Astrocyte (in vitro differentiated cells and primary cell): ENCODE measurements at regions not wholly inside any gene's neighbourhood (a gene's known extent, or its start where the extent isn't known, plus 50 kb on each side); places are given as distances from the start of the nearest gene placed in this dataset.

Source experiments
- DNase-seq: peaks from one replicate; pipeline ENCODE4 v3.0.0-alpha.2; 2010; ENCODE audit warnings: low read depth
- FAIRE-seq: peaks from 2 replicates; lab custom pipeline; 2011; peaks lifted over from hg19 to GRCh38; lab: Jason Lieb, UNC
- H2AFZ ChIP-seq: 2 replicates; pipeline ENCODE4 v1.6.0; 2012; ENCODE audit warnings: low read depth, low read length, inconsistent platforms
- H3K27ac ChIP-seq: 2 replicates; pipeline ENCODE4 v1.5.1; 2011; ENCODE audit warnings: low read depth, low read length, inconsistent platforms
- H3K27me3 ChIP-seq: 2 replicates; pipeline ENCODE4 v1.6.0; 2011; ENCODE audit warnings: low read length, inconsistent platforms; ENCODE audit not compliant: insufficient read depth
- H3K36me3 ChIP-seq: 2 replicates; pipeline ENCODE4 v1.5.1; 2011; ENCODE audit warnings: low read length, inconsistent platforms; ENCODE audit not compliant: insufficient read depth
- H3K4me1 ChIP-seq: 2 replicates; pipeline ENCODE4 v1.5.1; 2011; ENCODE audit warnings: low read length, inconsistent platforms; ENCODE audit not compliant: insufficient read depth
- H3K4me2 ChIP-seq: 2 replicates; pipeline ENCODE4 v1.6.0; 2012; ENCODE audit warnings: low read length, inconsistent platforms
- H3K4me3 ChIP-seq: 2 replicates; pipeline ENCODE4 v1.5.1; 2011; ENCODE audit warnings: low read depth, mild to moderate bottlenecking, low read length, inconsistent platforms; ENCODE audit not compliant: insufficient read depth
- H3K79me2 ChIP-seq: 2 replicates; pipeline ENCODE4 v1.6.0; 2012; ENCODE audit warnings: mild to moderate bottlenecking, low read length, inconsistent platforms; ENCODE audit not compliant: insufficient read depth
- H3K9ac ChIP-seq: 2 replicates; pipeline ENCODE4 v1.6.0; 2012; ENCODE audit warnings: mild to moderate bottlenecking, low read length, inconsistent platforms
- H3K9me3 ChIP-seq: 2 replicates; pipeline ENCODE4 v1.5.1; 2012; ENCODE audit warnings: low read depth, mild to moderate bottlenecking, low read length, inconsistent platforms; ENCODE audit not compliant: insufficient read depth
- H4K20me1 ChIP-seq: 2 replicates; pipeline ENCODE4 v1.6.0; 2012; ENCODE audit warnings: low read length, inconsistent platforms; ENCODE audit not compliant: insufficient read depth
- H3K27ac Mint-ChIP-seq: one replicate; pipeline ENCODE4 v1.8.0; 2021; ENCODE audit warnings: mild to moderate bottlenecking, mixed read lengths; ENCODE audit not compliant: unreplicated experiment
- H3K27me3 Mint-ChIP-seq: one replicate; pipeline ENCODE4 v1.8.0; 2021; ENCODE audit warnings: low read depth, mixed read lengths; ENCODE audit not compliant: unreplicated experiment
- H3K36me3 Mint-ChIP-seq: one replicate; pipeline ENCODE4 v1.8.0; 2021; ENCODE audit warnings: low read depth, mixed read lengths; ENCODE audit not compliant: unreplicated experiment
- H3K4me1 Mint-ChIP-seq: one replicate; pipeline ENCODE4 v1.8.0; 2021; ENCODE audit warnings: low read depth, mixed read lengths; ENCODE audit not compliant: unreplicated experiment
- H3K4me3 Mint-ChIP-seq: one replicate; pipeline ENCODE4 v1.8.0; 2021; ENCODE audit warnings: mild to moderate bottlenecking, moderate library complexity, mixed read lengths; ENCODE audit not compliant: unreplicated experiment
- H3K9me3 Mint-ChIP-seq: one replicate; pipeline ENCODE4 v1.8.0; 2021; ENCODE audit warnings: mild to moderate bottlenecking, mixed read lengths; ENCODE audit not compliant: unreplicated experiment
- CTCF ChIP-seq: IDR thresholded peaks from 2 replicates; pipeline ENCODE4 v1.5.1; 2011; ENCODE audit warnings: low read depth, mild to moderate bottlenecking, inconsistent platforms, low read length, moderate library complexity; ENCODE audit not compliant: insufficient read depth
- EZH2 ChIP-seq: IDR thresholded peaks from 2 replicates; pipeline ENCODE4 v1.6.1; 2012; ENCODE audit warnings: mild to moderate bottlenecking, low read length, inconsistent platforms; ENCODE audit not compliant: insufficient read depth

GRCh38 chr11:98944461-98944860, 76.3 kb upstream of the CNTN5 start:
- Mint-ChIP-seq H3K27me3 (no peaks in the 10 kb centered on the region), H3K4me1 (no peaks in the 10 kb centered on the region), H3K9me3 (no peaks in the 10 kb centered on the region), H3K27ac (no peak overlapping the region), H3K36me3 (no peaks in the 10 kb centered on the region), H3K4me3 (no peak overlapping the region)
- Histone ChIP-seq H3K36me3 (no peaks in the 10 kb centered on the region), H3K9ac (no peak overlapping the region), H3K4me2 (no peak overlapping the region), H3K9me3 (no peaks in the 10 kb centered on the region), H3K4me3 (no peak overlapping the region), H3K4me1 (no peaks in the 10 kb centered on the region), H4K20me1 (no peaks in the 10 kb centered on the region), H2AFZ (no peak overlapping the region), H3K27ac (no peak overlapping the region), H3K79me2 (no peaks in the 10 kb centered on the region), H3K27me3 (no peaks in the 10 kb centered on the region)
- TF ChIP-seq CTCF (no peak), EZH2 (no peak)
- no peak for DNase-seq
- FAIRE-seq: no peak

DNA sequence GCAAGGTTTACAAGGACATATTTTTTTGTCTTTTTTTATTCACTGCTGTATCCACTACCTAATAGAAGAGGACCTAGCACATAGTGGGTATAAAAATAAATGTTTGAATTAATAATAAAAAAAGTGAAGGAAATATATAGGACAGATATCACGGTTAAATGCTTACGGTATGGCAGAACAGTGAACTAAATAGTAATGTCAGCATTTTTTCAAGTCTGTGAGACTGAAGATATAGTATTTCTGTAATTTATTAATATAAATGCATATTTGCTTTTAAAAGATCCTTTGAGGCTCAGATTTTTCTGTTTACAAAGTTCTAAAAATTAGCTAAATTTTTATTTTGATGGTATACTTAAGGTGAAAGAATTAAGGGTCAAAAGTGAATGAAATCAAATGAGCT, 68.6 kb upstream of the CNTN5 start:
- H3K27ac Mint-ChIP-seq: no peak overlapping the region
- H3K9ac ChIP-seq: no peak overlapping the region
- no peaks in the 10 kb centered on the region for H3K4me1 Mint-ChIP-seq
- H3K27me3 ChIP-seq: no peaks in the 10 kb centered on the region
- no peak overlapping the region for H3K4me2 ChIP-seq
- no peaks in the 10 kb centered on the region for H3K9me3 ChIP-seq
- TF ChIP-seq CTCF: no peak
- no peak for TF ChIP-seq EZH2
- H3K4me3 Mint-ChIP-seq: no peak overlapping the region
- H3K27me3 Mint-ChIP-seq: no peaks in the 10 kb centered on the region
- no peaks in the 10 kb centered on the region for H3K4me1 ChIP-seq
- DNase-seq (no peak), FAIRE-seq (no peak)
- H4K20me1 ChIP-seq: no peaks in the 10 kb centered on the region
- H3K27ac ChIP-seq: no peak overlapping the region
- no peaks in the 10 kb centered on the region for H3K9me3 Mint-ChIP-seq
- H3K79me2 ChIP-seq: no peaks in the 10 kb centered on the region
- no peaks in the 10 kb centered on the region for H3K36me3 Mint-ChIP-seq
- H3K36me3 ChIP-seq: no peaks in the 10 kb centered on the region
- no peak overlapping the region for H2AFZ ChIP-seq
- no peak overlapping the region for H3K4me3 ChIP-seq

GRCh38 chr11:98955551-98955950, 65.2 kb upstream of the CNTN5 start:
- Mint-ChIP-seq H3K4me1 (no peaks in the 10 kb centered on the region), H3K27me3 (no peaks in the 10 kb centered on the region), H3K36me3 (no peaks in the 10 kb centered on the region), H3K27ac (no peak overlapping the region), H3K4me3 (no peak overlapping the region), H3K9me3 (no peaks in the 10 kb centered on the region)
- no peak overlapping the region for H3K4me2 ChIP-seq
- TF ChIP-seq CTCF (no peak), EZH2 (no peak)
- no peaks in the 10 kb centered on the region for H3K4me1 ChIP-seq
- no peak for DNase-seq
- no peak overlapping the region for H3K9ac ChIP-seq
- FAIRE-seq: no peak
- H3K9me3 ChIP-seq: no peaks in the 10 kb centered on the region
- no peak overlapping the region for H3K4me3 ChIP-seq
- H2AFZ ChIP-seq: no peak overlapping the region
- H3K27me3 ChIP-seq: no peaks in the 10 kb centered on the region
- H3K36me3 ChIP-seq: no peaks in the 10 kb centered on the region
- H3K27ac ChIP-seq: no peak overlapping the region
- H3K79me2 ChIP-seq: no peaks in the 10 kb centered on the region
- no peaks in the 10 kb centered on the region for H4K20me1 ChIP-seq
